SKM-1 (cell line): ENCODE measurements at regions not wholly inside any gene's neighbourhood (a gene's known extent, or its start where the extent isn't known, plus 50 kb on each side); places are given as distances from the start of the nearest gene placed in this dataset.

Source experiments
- DNase-seq: peaks from one replicate; lab custom pipeline; 2025; ENCODE audit not compliant: unreplicated experiment; lab: John Stamatoyannopoulos, UW

GRCh38 chr5:124477577-124477976, 268.9 kb downstream of the ZNF608 start:
- no peak for DNase-seq

GRCh38 chr5:124477062-124477461, 269.4 kb downstream of the ZNF608 start:
- DNase-seq, result no peak

- DNase-seq, result no peak
Measured at GRCh38 chr5:124474528-124475215, 271.8 kb downstream of the ZNF608 start.

GRCh38 chr5:124468671-124469411, 277.6 kb downstream of the ZNF608 start:
- DNase-seq, result no peak

GRCh38 chr5:124467745-124468144, 278.7 kb downstream of the ZNF608 start:
- DNase-seq, result no peak

- DNase-seq, result no peak
Measured at GRCh38 chr5:124466011-124466410, 280.4 kb downstream of the ZNF608 start.

GRCh38 chr5:124463851-124464250, 282.6 kb downstream of the ZNF608 start:
- DNase-seq, result no peak

GRCh38 chr5:124462751-124463150, 283.7 kb downstream of the ZNF608 start:
- no peak for DNase-seq

- DNase-seq, result no peak
Measured at GRCh38 chr5:124461941-124462340, 284.5 kb downstream of the ZNF608 start.

GRCh38 chr5:124461157-124461556, 285.3 kb downstream of the ZNF608 start:
- DNase-seq, result no peak

- DNase-seq, result no peak
Measured at GRCh38 chr5:124460642-124461041, 285.8 kb downstream of the ZNF608 start.

- no peak for DNase-seq
Measured at GRCh38 chr5:124459984-124460383, 286.5 kb downstream of the ZNF608 start.

GRCh38 chr5:124457901-124458300, 288.5 kb downstream of the ZNF608 start:
- DNase-seq, result no peak

- no peak for DNase-seq
Measured at GRCh38 chr5:124457101-124457500, 289.3 kb downstream of the ZNF608 start.

GRCh38 chr5:124456249-124456648, 290.2 kb downstream of the ZNF608 start:
- no peak for DNase-seq

GRCh38 chr5:124454081-124454480, 292.4 kb downstream of the ZNF608 start:
- DNase-seq, result no peak

- DNase-seq, result no peak
Measured at GRCh38 chr5:124453221-124454051, 293.0 kb downstream of the ZNF608 start.

- no peak for DNase-seq
Measured at GRCh38 chr5:124452412-124452811, 294.0 kb downstream of the ZNF608 start.

GRCh38 chr5:124451721-124452383, 294.6 kb downstream of the ZNF608 start:
- DNase-seq, result no peak

GRCh38 chr5:124446120-124446519, 300.3 kb downstream of the ZNF608 start:
- no peak for DNase-seq

- DNase-seq, result no peak
Measured at GRCh38 chr5:124445070-124445619, 301.3 kb downstream of the ZNF608 start.
